Psoas muscle (tissue), 7 donors: ENCODE measurements at regions not wholly inside any gene's neighbourhood (a gene's known extent, or its start where the extent isn't known, plus 50 kb on each side); places are given as distances from the start of the nearest gene placed in this dataset.

Experiments used
- ATAC-seq, 4 donors: fragments of 200-7000 bp; cut with Tn5 transposase; one replicate each; pipeline ENCODE4 v1.9.1; 2020; ENCODE audit warnings: moderate library complexity in 3 of 4, mild to moderate bottlenecking in 2 of 4
- DNase-seq, 2 donors: peaks; one replicate each; pipeline ENCODE4 v3.0.0-alpha.2; 2020
- H3K27ac ChIP-seq: fragments of 200-600 bp; one replicate; pipeline ENCODE4 v1.8.0; 2022
- H3K27me3 ChIP-seq, 3 donors: fragments of 200-600 bp in 1 of 3; one replicate each; pipeline versions ENCODE4 v1.6.1 to v1.8.0; 2013 to 2022; ENCODE audit warnings: low read length in 2 of 3, mild to moderate bottlenecking in 2 of 3, moderate library complexity in 1 of 3; ENCODE audit not compliant: insufficient read depth in 3 of 3
- H3K36me3 ChIP-seq, 2 donors: fragments of 200-600 bp in 1 of 2; one replicate each; pipeline versions ENCODE4 v1.6.1 to v1.8.0; 2013 to 2022; ENCODE audit warnings: low read depth in 1 of 2, mild to moderate bottlenecking in 1 of 2, moderate library complexity in 1 of 2; ENCODE audit not compliant: insufficient read depth in 1 of 2
- H3K4me1 ChIP-seq: fragments of 200-600 bp; one replicate; pipeline ENCODE4 v1.8.0; 2022
- H3K4me3 ChIP-seq: fragments of 200-600 bp; one replicate; pipeline ENCODE4 v1.8.0; 2022; ENCODE audit warnings: mild to moderate bottlenecking
- H3K9me3 ChIP-seq: fragments of 200-600 bp; one replicate; pipeline ENCODE4 v1.8.0; 2022
- CTCF ChIP-seq: fragments of 200-600 bp; IDR thresholded peaks from one replicate; pipeline ENCODE4 v1.8.0; 2022; ENCODE audit warnings: antibody characterized with exemption
- WGBS, 3 donors: extraction: QIAGEN DNeasy Blood & Tissue Kit; methylation state at CpG; one replicate each; pipeline versions ENCODE4 v1.1.6 to v1.1.7; 2013; 5-methylcytosine and 5-hydroxymethylcytosine counted together
- intact Hi-C, 2 donors: fragments of 100-400 bp; cut with DNase I; formaldehyde crosslinking; loops; one replicate each; pipeline versions ENCODE4 v1.11.0 to v1.14.2; 2022
- donor health status: healthy with polysubstance abuse.
- donor health status: DM: no; HTN: no; CAD: no; lungs with moderate emphysema.
- donor health status: Bipolar disorder and iron deficiency.
- donor health status: healthy.
- donor health status: DM: yes; HTN: yes; CAD: no.
- donor health status: DM: no; HTN: no; CAD: no.
- donor health status: DM: yes; HTN: yes; CAD: no.

- peak; percentile 12 to 44 for DNase-seq
- Histone ChIP-seq H3K4me1 (no peaks in the 10 kb centered on the region), H3K27ac (no peak overlapping the region), H3K36me3 (no peaks in the 10 kb centered on the region), H3K4me3 (no peak overlapping the region), H3K9me3 (no peaks in the 10 kb centered on the region), H3K27me3 (no peaks in the 10 kb centered on the region)
- WGBS, 3 donors = 30 to 44% (median 39%) methylated on average over 4 of the region's 4 CpGs
- ATAC-seq = no peak
- intact Hi-C loops = no loop called here
- no peak for TF ChIP-seq CTCF
These were observed 654.4 kb upstream of the CDH6 start for GRCh38 chr5:30539004-30539634.

GRCh38 chr5:30525353-30525752 lies 668.1 kb upstream of the CDH6 start:
- Histone ChIP-seq H3K36me3 (no peaks in the 10 kb centered on the region), H3K27me3 (no peaks in the 10 kb centered on the region)

GRCh38 chr5:30524428-30524827 lies 669.1 kb upstream of the CDH6 start:
- H3K36me3 ChIP-seq = no peaks in the 10 kb centered on the region
- H3K9me3 ChIP-seq = no peaks in the 10 kb centered on the region
- no peaks in the 10 kb centered on the region for H3K4me1 ChIP-seq
- no peak overlapping the region for H3K4me3 ChIP-seq
- TF ChIP-seq CTCF = no peak
- DNase-seq (no peak), ATAC-seq (no peak)
- H3K27ac ChIP-seq = no peak overlapping the region
- H3K27me3 ChIP-seq = no peaks in the 10 kb centered on the region
- WGBS, 3 donors = 87 to 92% (median 88%) methylated on average over 6 of the region's 6 CpGs
- intact Hi-C loops = loop anchor here in 1 of 2 donors (10.0 kb wide), 1 partner anchor 50 kb away; no protein-coding TSS in a partner anchor

More at GRCh38 chr5:30525353-30525752, 668.1 kb upstream of the CDH6 start:
- H3K9me3 ChIP-seq = no peaks in the 10 kb centered on the region
- H3K4me1 ChIP-seq = no peaks in the 10 kb centered on the region
- no peak overlapping the region for H3K4me3 ChIP-seq
- DNase-seq = no peak
- 73 to 88% (median 76%) methylated on average over 2 of the region's 2 CpGs for WGBS, 3 donors
- no peak overlapping the region for H3K27ac ChIP-seq
- ATAC-seq = no peak
- TF ChIP-seq CTCF = no peak
- intact Hi-C loops = loop anchor here in 1 of 2 donors (10.0 kb wide), 1 partner anchor 51 kb away; no protein-coding TSS in a partner anchor

- WGBS, 3 donors = 65 to 78% (median 66%) methylated on average over 1 of the region's 1 CpG
- no peaks in the 10 kb centered on the region for H3K36me3 ChIP-seq
- H3K27ac ChIP-seq = no peak overlapping the region
- no peaks in the 10 kb centered on the region for H3K4me1 ChIP-seq
- no peak for TF ChIP-seq CTCF
- H3K4me3 ChIP-seq = no peak overlapping the region
- intact Hi-C loops = loop anchor here in 1 of 2 donors (10.0 kb wide), 1 partner anchor 48 kb away; no protein-coding TSS in a partner anchor
- ATAC-seq = no peak
- H3K9me3 ChIP-seq = no peaks in the 10 kb centered on the region
- H3K27me3 ChIP-seq = no peaks in the 10 kb centered on the region
- no peak for DNase-seq
These were observed 670.4 kb upstream of the CDH6 start for GRCh38 chr5:30523061-30523460.
